Breast epithelium (tissue), 4 donors: ENCODE measurements at regions not wholly inside any gene's neighbourhood (a gene's known extent, or its start where the extent isn't known, plus 50 kb on each side); places are given as distances from the start of the nearest gene placed in this dataset.
A peak's percentile ranks its signal among the peaks of the same experiment; 100 is the strongest.

Experiments
- DNase-seq, 2 donors: peaks; one replicate each; pipeline ENCODE4 v3.0.0-alpha.2; 2019; ENCODE audit warnings: low spot score in 2 of 2
- H3K27ac ChIP-seq, 2 donors: fragments of 200-600 bp; sonication (generic) in 1 of 2; one replicate each; pipeline ENCODE4 v1.5.1; 2016 to 2019; ENCODE audit warnings: mild to moderate bottlenecking in 1 of 2
- H3K27me3 ChIP-seq, 2 donors: fragments of 200-600 bp; sonication (generic) in 1 of 2; one replicate each; pipeline versions ENCODE4 v1.5.1 to v1.6.0; 2017 to 2019; ENCODE audit warnings: control low read depth in 1 of 2, mild to moderate bottlenecking in 1 of 2
- H3K36me3 ChIP-seq: fragments of 200-600 bp; one replicate; pipeline ENCODE4 v1.5.1; 2019
- H3K4me1 ChIP-seq, 2 donors: fragments of 200-600 bp; sonication (generic); one replicate each; pipeline ENCODE4 v1.5.1; 2016 to 2019; ENCODE audit warnings: control low read depth in 1 of 2
- H3K4me3 ChIP-seq, 3 donors: fragments of 200-600 bp; sonication (generic); 1 replicate in 2 of 3; 2 replicates in 1 of 3; pipeline ENCODE4 v1.5.1; 2016 to 2019; ENCODE audit warnings: mild to moderate bottlenecking in 3 of 3, moderate library complexity in 2 of 3
- H3K9me3 ChIP-seq, 2 donors: fragments of 200-600 bp; sonication (generic) in 1 of 2; one replicate each; pipeline ENCODE4 v1.5.1; 2016 to 2019; ENCODE audit warnings: control low read depth in 1 of 2
- POLR2A ChIP-seq: fragments of 450-650 bp; IDR thresholded peaks from one replicate; pipeline ENCODE4 v1.6.1; 2016; ENCODE audit warnings: antibody characterized with exemption, mild to moderate bottlenecking, moderate library complexity
- POLR2AphosphoS5 ChIP-seq, 3 donors: sonication (generic); formaldehyde crosslinking; IDR thresholded peaks; one replicate each; pipeline ENCODE4 v1.6.1; 2017; ENCODE audit warnings: antibody characterized with exemption in 3 of 3
- intact Hi-C: fragments of 100-400 bp; cut with DNase I; formaldehyde crosslinking; loops from one replicate; pipeline ENCODE4 v1.15.1; 2023; ENCODE audit warnings: low total_unique reads
- TF ChIP-seq, protein P1 (sequence below), 3 donors: fragments of 450-650 bp; IDR thresholded peaks; one replicate each; pipeline ENCODE4 v1.5.1; 2016 to 2017; ENCODE audit warnings: antibody characterized with exemption in 3 of 3, mild to moderate bottlenecking in 3 of 3, moderate library complexity in 3 of 3

DNA sequence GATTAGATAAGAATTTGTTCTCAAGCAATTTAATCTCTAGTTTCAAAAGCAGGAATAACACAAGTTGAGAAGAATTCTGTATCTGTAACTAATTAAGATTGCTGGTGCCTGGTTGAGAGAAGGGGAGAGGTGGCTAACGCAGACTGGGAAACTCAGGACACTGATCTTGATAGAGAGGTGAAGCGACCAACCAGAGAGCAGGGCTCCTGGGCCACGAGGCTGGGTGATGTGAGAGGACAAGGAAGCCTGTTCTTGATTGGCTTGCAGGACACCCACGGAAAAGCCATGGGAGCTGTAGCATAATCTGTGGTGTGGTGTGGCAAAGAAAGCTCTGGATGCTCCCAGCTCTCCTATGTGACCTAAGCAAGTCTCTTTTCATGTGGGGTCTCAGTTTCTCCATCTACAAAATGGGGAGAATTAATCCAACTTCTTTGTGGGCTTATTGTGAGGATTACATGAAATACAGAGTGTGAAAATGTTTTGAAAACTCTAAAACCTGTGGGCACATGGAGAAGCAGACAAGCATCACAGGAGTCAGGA is 594.1 kb upstream of the BRINP1 start:
- TF ChIP-seq POLR2AphosphoS5 (IDR thresholded peaks at IDR 0.05), result no peak
- TF ChIP-seq, protein P1, sequence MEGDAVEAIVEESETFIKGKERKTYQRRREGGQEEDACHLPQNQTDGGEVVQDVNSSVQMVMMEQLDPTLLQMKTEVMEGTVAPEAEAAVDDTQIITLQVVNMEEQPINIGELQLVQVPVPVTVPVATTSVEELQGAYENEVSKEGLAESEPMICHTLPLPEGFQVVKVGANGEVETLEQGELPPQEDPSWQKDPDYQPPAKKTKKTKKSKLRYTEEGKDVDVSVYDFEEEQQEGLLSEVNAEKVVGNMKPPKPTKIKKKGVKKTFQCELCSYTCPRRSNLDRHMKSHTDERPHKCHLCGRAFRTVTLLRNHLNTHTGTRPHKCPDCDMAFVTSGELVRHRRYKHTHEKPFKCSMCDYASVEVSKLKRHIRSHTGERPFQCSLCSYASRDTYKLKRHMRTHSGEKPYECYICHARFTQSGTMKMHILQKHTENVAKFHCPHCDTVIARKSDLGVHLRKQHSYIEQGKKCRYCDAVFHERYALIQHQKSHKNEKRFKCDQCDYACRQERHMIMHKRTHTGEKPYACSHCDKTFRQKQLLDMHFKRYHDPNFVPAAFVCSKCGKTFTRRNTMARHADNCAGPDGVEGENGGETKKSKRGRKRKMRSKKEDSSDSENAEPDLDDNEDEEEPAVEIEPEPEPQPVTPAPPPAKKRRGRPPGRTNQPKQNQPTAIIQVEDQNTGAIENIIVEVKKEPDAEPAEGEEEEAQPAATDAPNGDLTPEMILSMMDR (IDR thresholded peaks at IDR 0.05), result no peak
- no peak for TF ChIP-seq POLR2A
- Histone ChIP-seq H3K27me3 (no peaks in the 10 kb centered on the region), H3K27ac (peak overlapping the region; percentile 26 to 55), H3K4me3 (no peak overlapping the region), H3K4me1 (peaks cover 0 to 6% of the 10 kb centered on the region in 2 donors), H3K36me3 (no peaks in the 10 kb centered on the region), H3K9me3 (no peaks in the 10 kb centered on the region)
- intact Hi-C loops, result no loop called here
- peak in 1 of 2 donors; percentile 19 for DNase-seq

DNA sequence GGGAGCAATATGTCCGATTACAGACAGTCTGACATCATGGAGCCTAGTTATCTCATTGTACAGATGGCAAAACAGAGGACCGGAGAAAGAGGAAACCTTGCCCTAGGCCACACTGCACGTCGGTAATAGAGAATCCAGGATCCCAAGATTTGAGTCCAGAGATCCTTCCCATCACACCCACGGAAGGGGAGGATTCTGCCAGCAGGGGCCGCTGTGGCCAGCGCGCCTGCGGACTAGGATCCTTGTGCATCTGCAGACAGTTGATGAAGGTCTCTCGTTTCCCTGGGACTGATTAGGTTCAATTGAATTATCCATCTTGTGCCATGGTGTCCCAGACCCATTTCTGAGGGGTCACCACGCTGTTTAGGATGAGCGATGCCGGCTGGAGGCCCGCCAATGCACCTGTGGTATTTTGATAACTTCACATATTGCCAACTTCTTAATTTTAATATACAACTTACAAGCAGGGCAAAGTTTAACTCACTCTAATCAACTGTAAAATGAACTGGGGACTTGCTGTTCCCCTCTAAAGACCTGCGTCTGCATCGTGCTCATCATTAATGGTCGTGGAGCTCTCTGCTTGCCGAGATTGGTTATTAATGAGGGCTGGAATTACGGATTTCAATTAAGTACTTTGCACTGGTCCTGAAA is 592.7 kb upstream of the BRINP1 start:
- DNase-seq, result no peak
- H3K4me3 ChIP-seq, result no peak overlapping the region
- no peaks in the 10 kb centered on the region for H3K36me3 ChIP-seq
- no peaks in the 10 kb centered on the region for H3K9me3 ChIP-seq
- intact Hi-C loops, result no loop called here
- H3K27ac ChIP-seq, result no peak overlapping the region
- TF ChIP-seq POLR2A, result no peak
- TF ChIP-seq, protein P1 (IDR thresholded peaks at IDR 0.05), result peak in 2 of 3 donors; percentile 19 to 20
- TF ChIP-seq POLR2AphosphoS5 (IDR thresholded peaks at IDR 0.05), result no peak
- peaks cover 0 to 6% of the 10 kb centered on the region in 2 donors for H3K4me1 ChIP-seq
- H3K27me3 ChIP-seq, result no peaks in the 10 kb centered on the region

DNA sequence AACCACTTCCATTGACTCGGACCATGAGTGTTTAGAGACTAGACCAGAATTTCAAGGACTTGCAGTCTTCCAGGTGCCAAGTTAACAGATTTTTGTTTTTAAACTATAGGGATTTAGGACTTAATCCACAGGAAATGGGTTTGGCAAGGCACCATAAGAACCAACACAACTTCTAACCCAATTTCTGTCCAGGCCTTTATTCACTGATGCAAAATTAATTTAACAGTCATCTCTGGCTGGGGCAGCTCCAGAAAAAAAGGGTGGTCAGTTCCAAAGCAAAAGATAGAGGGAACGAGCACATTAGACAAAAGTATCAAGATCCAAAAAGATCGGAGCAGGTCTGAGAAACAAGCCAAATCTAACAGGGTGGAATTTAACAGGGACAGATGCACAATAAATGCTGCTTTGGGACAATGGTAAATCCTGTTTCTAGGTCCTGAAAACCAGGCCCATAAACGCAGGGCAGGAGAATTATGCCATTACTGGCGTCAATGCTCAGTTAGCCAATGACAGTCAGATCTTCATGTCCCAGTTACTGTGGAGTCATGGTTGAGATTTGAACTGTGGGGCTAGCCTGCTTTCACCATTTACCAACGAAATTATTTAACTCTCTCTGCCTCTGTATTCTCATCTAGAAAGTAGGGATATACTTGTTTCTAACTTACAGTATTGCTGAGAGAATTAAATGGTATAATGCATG is 590.8 kb upstream of the BRINP1 start:
- peaks cover 0 to 6% of the 10 kb centered on the region in 2 donors for H3K4me1 ChIP-seq
- no peak overlapping the region for H3K4me3 ChIP-seq
- intact Hi-C loops, result no loop called here
- no peaks in the 10 kb centered on the region for H3K9me3 ChIP-seq
- no peak for DNase-seq
- no peaks in the 10 kb centered on the region for H3K27me3 ChIP-seq
- peak overlapping the region in 1 of 2 donors; percentile 42 for H3K27ac ChIP-seq
- no peak for TF ChIP-seq POLR2A
- TF ChIP-seq, protein P1 (IDR thresholded peaks at IDR 0.05), result no peak
- no peak for TF ChIP-seq POLR2AphosphoS5 (IDR thresholded peaks at IDR 0.05)
- H3K36me3 ChIP-seq, result no peaks in the 10 kb centered on the region

DNA sequence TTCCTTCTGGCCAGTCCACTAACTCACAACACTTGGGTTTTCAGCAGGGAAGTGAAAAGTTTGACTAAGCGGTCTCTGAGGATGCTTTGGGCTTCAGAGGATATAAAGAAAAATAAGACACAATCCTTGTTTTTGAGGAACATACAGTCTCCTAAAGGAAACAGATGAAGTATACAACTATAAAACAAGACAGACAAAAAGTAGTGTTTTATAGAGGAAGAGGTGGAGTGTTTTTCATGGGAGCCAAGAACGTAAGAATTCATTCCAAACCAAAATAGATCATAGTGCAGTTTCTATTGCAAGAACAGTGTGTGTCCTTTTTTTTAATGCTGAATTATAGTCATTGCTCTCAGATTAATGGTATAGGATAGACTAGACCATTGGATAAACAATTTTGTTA is 586.9 kb upstream of the BRINP1 start:
- Histone ChIP-seq H3K9me3 (no peaks in the 10 kb centered on the region), H3K27ac (no peak overlapping the region), H3K4me1 (no peaks in the 10 kb centered on the region), H3K27me3 (no peaks in the 10 kb centered on the region), H3K36me3 (no peaks in the 10 kb centered on the region), H3K4me3 (no peak overlapping the region)
- TF ChIP-seq POLR2A (no peak), POLR2AphosphoS5 (IDR thresholded peaks at IDR 0.05) (no peak)
- TF ChIP-seq, protein P1 (IDR thresholded peaks at IDR 0.05), result no peak
- intact Hi-C loops, result no loop called here
- no peak for DNase-seq

DNA sequence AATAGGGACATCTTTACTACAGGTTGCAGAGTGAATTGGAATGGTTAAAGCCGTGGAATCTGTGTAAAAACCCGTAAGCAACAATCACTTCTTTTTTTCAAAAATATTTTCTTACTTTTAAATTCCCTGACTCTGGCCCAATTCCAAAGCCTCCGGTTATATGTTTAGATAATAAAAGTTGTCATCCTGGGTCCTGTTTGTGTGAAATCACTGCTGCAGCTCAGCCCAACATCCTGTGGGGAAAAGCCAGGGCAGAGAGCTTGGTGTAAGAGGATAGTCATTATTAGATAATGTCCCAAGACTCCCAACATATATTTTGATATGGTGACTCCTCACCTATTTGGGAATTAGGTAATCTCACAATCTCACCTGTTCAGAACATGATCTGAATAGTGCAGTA is 586.0 kb upstream of the BRINP1 start:
- no peak for TF ChIP-seq POLR2A
- TF ChIP-seq, protein P1 (IDR thresholded peaks at IDR 0.05), result no peak
- no peak for TF ChIP-seq POLR2AphosphoS5 (IDR thresholded peaks at IDR 0.05)
- Histone ChIP-seq H3K4me1 (no peaks in the 10 kb centered on the region), H3K4me3 (no peak overlapping the region), H3K27me3 (no peaks in the 10 kb centered on the region), H3K36me3 (no peaks in the 10 kb centered on the region), H3K27ac (no peak overlapping the region), H3K9me3 (no peaks in the 10 kb centered on the region)
- intact Hi-C loops, result no loop called here
- DNase-seq, result no peak
